GM12878 (cell line): ENCODE measurements at regions not wholly inside any gene's neighbourhood (a gene's known extent, or its start where the extent isn't known, plus 50 kb on each side); places are given as distances from the start of the nearest gene placed in this dataset.

ENCODE experiments used
- ATAC-seq: fragments of 200-7000 bp; cut with Tn5 transposase; 3 replicates; pipeline ENCODE4 v1.9.1; 2020; ENCODE audit warnings: mild to moderate bottlenecking, moderate library complexity
- BruUV-seq: library from RNA; stranded (reverse); fragments of 400-500 nt; replicated peaks from 2 replicates; lab custom pipeline; 2021; lab: Mats Ljungman, UMichigan
- CTCF ChIA-PET: fragments of 300-600 bp; sonication (Branson Sonifier 250); formaldehyde crosslinking; extraction: SDS; loops from one replicate; lab custom pipeline; 2021; ENCODE audit warnings: inconsistent platforms; lab: Yijun Ruan, JAX
- POLR2A ChIA-PET: fragments of 350-600 bp; formaldehyde crosslinking; extraction: SDS; loops from one replicate; lab custom pipeline; 2021; ENCODE audit warnings: inconsistent platforms; lab: Charles Lee
- RAD21 ChIA-PET: fragments of 300-600 bp; sonication (Branson Sonifier 250); formaldehyde crosslinking; loops from one replicate; lab custom pipeline; 2023; ENCODE audit warnings: antibody characterized with exemption; ENCODE audit not compliant: unreplicated experiment; lab: Charles Lee
- SMC1A ChIA-PET: fragments of 300-600 bp; sonication (Branson Sonifier 250); formaldehyde crosslinking; loops from one replicate; lab custom pipeline; 2023; ENCODE audit not compliant: unreplicated experiment, uncharacterized antibody; lab: Charles Lee
- DNase-seq: peaks from one replicate; pipeline ENCODE4 v3.0.0-alpha.2; 2011; ENCODE audit warnings: low read depth, low spot score
- FAIRE-seq: peaks from 3 replicates; lab custom pipeline; 2011; peaks lifted over from hg19 to GRCh38; lab: Jason Lieb, UNC
- H2AFZ ChIP-seq: 2 replicates; pipeline ENCODE4 v1.6.0; 2011; ENCODE audit warnings: low read depth, low read length, control low read depth; ENCODE audit not compliant: control insufficient read depth
- H3K27ac ChIP-seq: 2 replicates; pipeline ENCODE4 v1.5.1; 2011; ENCODE audit warnings: control low read depth; ENCODE audit not compliant: control insufficient read depth, insufficient read depth
- H3K27me3 ChIP-seq, 2 experiments: replicated peaks in 1 of 2; 2 replicates each; pipeline versions ENCODE4 v1.6.0 to v1.6.1; 2011; ENCODE audit warnings: low read length in 1 of 2; ENCODE audit not compliant: control insufficient read depth in 2 of 2, insufficient read depth in 2 of 2
- H3K36me3 ChIP-seq, 2 experiments: 2 replicates each; pipeline ENCODE4 v1.5.1; 2011; ENCODE audit warnings: low read length in 1 of 2; ENCODE audit not compliant: control insufficient read depth in 2 of 2, insufficient read depth in 2 of 2
- H3K4me1 ChIP-seq: 2 replicates; pipeline ENCODE4 v1.6.1; 2011; ENCODE audit warnings: mild to moderate bottlenecking, low read length, moderate library complexity, mixed read lengths; ENCODE audit not compliant: control insufficient read depth, insufficient read depth
- H3K4me2 ChIP-seq: 2 replicates; pipeline ENCODE4 v1.6.0; 2011; ENCODE audit warnings: control low read depth; ENCODE audit not compliant: control insufficient read depth, insufficient read depth
- H3K4me3 ChIP-seq: fragments of 200-600 bp; sonication (generic); 2 replicates; pipeline ENCODE4 v1.5.1; 2016
- H3K79me2 ChIP-seq: 2 replicates; pipeline ENCODE4 v1.6.0; 2011; ENCODE audit warnings: low read length; ENCODE audit not compliant: control insufficient read depth, insufficient read depth
- H3K9ac ChIP-seq: 2 replicates; pipeline ENCODE4 v1.8.0; 2011; ENCODE audit warnings: low read length, control low read depth, mixed read lengths; ENCODE audit not compliant: control insufficient read depth, insufficient read depth
- H3K9me3 ChIP-seq: replicated peaks from 3 replicates; pipeline ENCODE4 v1.5.1; 2011; ENCODE audit warnings: mild to moderate bottlenecking, low read length; ENCODE audit not compliant: control insufficient read depth, insufficient read depth
- H4K20me1 ChIP-seq: 2 replicates; pipeline ENCODE4 v1.6.0; 2011; ENCODE audit not compliant: control insufficient read depth, insufficient read depth
- ATF3 ChIP-seq: IDR thresholded peaks from 2 replicates; pipeline ENCODE4 v1.6.1; 2011; ENCODE audit warnings: low read depth, mild to moderate bottlenecking, low read length, moderate library complexity, borderline replicate concordance; ENCODE audit errors: extremely low read depth
- BHLHE40 ChIP-seq, 2 experiments: fragments of 450-650 bp in 1 of 2; IDR thresholded peaks; 2 replicates each; pipeline ENCODE4 v1.6.1; 2011 to 2017; ENCODE audit warnings: low read depth in 2 of 2, borderline replicate concordance in 1 of 2, improper control_type of control experiment in 1 of 2, low read length in 1 of 2, mild to moderate bottlenecking in 1 of 2
- CBFB ChIP-seq: IDR thresholded peaks from 2 replicates; pipeline ENCODE4 v1.6.1; 2016; ENCODE audit warnings: antibody characterized with exemption, low read depth
- CEBPZ ChIP-seq: fragments of 150-350 bp; IDR thresholded peaks from 2 replicates; pipeline ENCODE4 v1.6.1; 2016; ENCODE audit warnings: low read depth, low read length
- CHD1 ChIP-seq: IDR thresholded peaks from 2 replicates; pipeline ENCODE4 v1.6.1; 2012; ENCODE audit warnings: low read depth, low read length, improper control_type of control experiment
- CHD2 ChIP-seq: IDR thresholded peaks from 2 replicates; pipeline ENCODE4 v1.6.1; 2011; ENCODE audit warnings: low read depth, low read length, improper control_type of control experiment, borderline replicate concordance
- HDAC2 ChIP-seq: fragments of 200-600 bp; sonication (generic); IDR thresholded peaks from 2 replicates; pipeline ENCODE4 v1.6.1; 2017
- IKZF1 ChIP-seq: fragments of 450-650 bp; conservative IDR thresholded peaks from 2 replicates; pipeline ENCODE4 v1.6.1; 2017; ENCODE audit warnings: antibody characterized with exemption, mild to moderate bottlenecking
- MTA3 ChIP-seq: IDR thresholded peaks from 2 replicates; pipeline ENCODE4 v1.6.1; 2012; ENCODE audit warnings: low read length, inconsistent platforms, borderline replicate concordance
- NFYA ChIP-seq: IDR thresholded peaks from 2 replicates; pipeline ENCODE4 v1.6.1; 2011; ENCODE audit warnings: low read depth, mild to moderate bottlenecking, low read length, improper control_type of control experiment, borderline replicate concordance
- POLR2A ChIP-seq: IDR thresholded peaks from 2 replicates; pipeline ENCODE4 v1.6.1; 2011; ENCODE audit warnings: low read depth, mild to moderate bottlenecking, low read length
- STAT3 ChIP-seq: IDR thresholded peaks from 2 replicates; pipeline ENCODE4 v1.6.1; 2011; ENCODE audit warnings: low read depth, low read length, improper control_type of control experiment
- in situ Hi-C: fragments of 300-500 bp; cut with MboI; formaldehyde crosslinking; loops from 9 replicates; pipeline ENCODE4 v1.14.3; 2018; ENCODE audit warnings: mixed read lengths
- intact Hi-C: fragments of 100-400 bp; cut with micrococcal nuclease; formaldehyde crosslinking; loops from one replicate; pipeline ENCODE4 v1.14.2; 2022; ENCODE audit not compliant: unreplicated experiment
- TF ChIP-seq, protein P1 (sequence below): fragments of 450-650 bp; IDR thresholded peaks from 2 replicates; pipeline ENCODE4 v1.6.1; 2017; ENCODE audit warnings: mild to moderate bottlenecking, low read depth, inconsistent platforms; ENCODE audit not compliant: poor library complexity, severe bottlenecking

GRCh38 chr6:105795366-105795765 lies 290.8 kb upstream of the PRDM1 start:
- H3K9ac ChIP-seq, result no peak overlapping the region
- DNase-seq (no peak), FAIRE-seq (no peak), ATAC-seq (no peak)
- SMC1A ChIA-PET, result interaction anchor here (0.7 to 1.4 kb wide), 5 partner anchors 15 to 845 kb away, joined by 3 to 8 read pairs (median 4); no protein-coding TSS in a partner anchor
- H3K4me1 ChIP-seq, result peaks cover 33% of the 10 kb centered on the region
- intact Hi-C loops, result no loop called here
- no peak overlapping the region for H3K4me2 ChIP-seq
- RAD21 ChIA-PET, result interaction anchor here (0.8 to 1.0 kb wide), 2 partner anchors 38 to 364 kb away, joined by 3 read pairs; no protein-coding TSS in a partner anchor
- CTCF ChIA-PET, result interaction anchor here (1.0 to 1.6 kb wide), 5 partner anchors 24 to 364 kb away, joined by 3 read pairs; no protein-coding TSS in a partner anchor
- peaks cover 0 to 3% of the 10 kb centered on the region in 2 experiments; a peak in 1 of 4 replicates for H3K27me3 ChIP-seq
- TF ChIP-seq STAT3 (no peak), HDAC2 (no peak), CEBPZ (no peak), IKZF1 (no peak), BHLHE40 (IDR thresholded peaks at IDR 0.05; ENCODE audit: borderline replicate concordance in 1 of 2, low read depth in 2 of 2, low read length in 1 of 2) (no peak), CBFB (no peak), NFYA (no peak), CHD1 (no peak), ATF3 (no peak), MTA3 (no peak), CHD2 (no peak), POLR2A (no peak)
- TF ChIP-seq, protein P1, sequence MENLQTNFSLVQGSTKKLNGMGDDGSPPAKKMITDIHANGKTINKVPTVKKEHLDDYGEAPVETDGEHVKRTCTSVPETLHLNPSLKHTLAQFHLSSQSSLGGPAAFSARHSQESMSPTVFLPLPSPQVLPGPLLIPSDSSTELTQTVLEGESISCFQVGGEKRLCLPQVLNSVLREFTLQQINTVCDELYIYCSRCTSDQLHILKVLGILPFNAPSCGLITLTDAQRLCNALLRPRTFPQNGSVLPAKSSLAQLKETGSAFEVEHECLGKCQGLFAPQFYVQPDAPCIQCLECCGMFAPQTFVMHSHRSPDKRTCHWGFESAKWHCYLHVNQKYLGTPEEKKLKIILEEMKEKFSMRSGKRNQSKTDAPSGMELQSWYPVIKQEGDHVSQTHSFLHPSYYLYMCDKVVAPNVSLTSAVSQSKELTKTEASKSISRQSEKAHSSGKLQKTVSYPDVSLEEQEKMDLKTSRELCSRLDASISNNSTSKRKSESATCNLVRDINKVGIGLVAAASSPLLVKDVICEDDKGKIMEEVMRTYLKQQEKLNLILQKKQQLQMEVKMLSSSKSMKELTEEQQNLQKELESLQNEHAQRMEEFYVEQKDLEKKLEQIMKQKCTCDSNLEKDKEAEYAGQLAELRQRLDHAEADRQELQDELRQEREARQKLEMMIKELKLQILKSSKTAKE, result no peak
- H3K36me3 ChIP-seq, result no peaks in the 10 kb centered on the region
- H3K79me2 ChIP-seq, result no peaks in the 10 kb centered on the region
- no peaks in the 10 kb centered on the region for H3K9me3 ChIP-seq
- no peak overlapping the region for H3K4me3 ChIP-seq
- in situ Hi-C loops, result no loop called here
- POLR2A ChIA-PET, result no interaction called here
- H4K20me1 ChIP-seq, result no peaks in the 10 kb centered on the region
- H2AFZ ChIP-seq, result no peak overlapping the region
- no TSS peak for BruUV-seq
- no peak overlapping the region for H3K27ac ChIP-seq
